Right ventricle myocardium inferior (tissue), 1 donor: ENCODE measurements at regions not wholly inside any gene's neighbourhood (a gene's known extent, or its start where the extent isn't known, plus 50 kb on each side); places are given as distances from the start of the nearest gene placed in this dataset.

Source experiments
- ATAC-seq: fragments of 200-7000 bp; cut with Tn5 transposase; one replicate; pipeline ENCODE4 v1.9.1; 2020; ENCODE audit warnings: mild to moderate bottlenecking, moderate library complexity
- DNase-seq: peaks from one replicate; pipeline ENCODE4 v3.0.0; 2021; ENCODE audit errors: missing footprints
- intact Hi-C: fragments of 100-400 bp; cut with DNase I; formaldehyde crosslinking; loops from one replicate; pipeline ENCODE4 v1.11.0; 2022
- donor health status: DM: no; HTN: yes; CAD: no; lungs with severe emphysema.

DNA sequence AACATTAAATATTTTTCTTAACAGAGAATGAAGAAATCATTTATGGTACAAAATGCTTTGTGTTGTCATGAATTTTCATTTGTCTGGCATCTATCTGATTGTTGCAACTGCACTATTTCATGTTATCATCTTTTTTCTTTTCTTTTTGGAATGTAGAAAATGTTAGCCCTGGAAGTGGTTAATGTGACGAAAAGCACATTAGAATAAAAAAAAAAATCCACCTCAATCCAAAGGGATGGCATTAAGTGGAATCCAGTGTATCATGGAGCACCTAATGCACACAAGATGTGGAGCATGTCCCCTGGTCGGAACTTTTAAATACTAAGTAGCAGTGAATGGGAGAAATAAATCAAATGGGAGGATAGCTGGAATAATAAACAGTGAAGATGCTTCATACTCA, 172.9 kb upstream of the MCHR2 start:
- intact Hi-C loops: no loop called here
- no peak for DNase-seq
- no peak for ATAC-seq

DNA sequence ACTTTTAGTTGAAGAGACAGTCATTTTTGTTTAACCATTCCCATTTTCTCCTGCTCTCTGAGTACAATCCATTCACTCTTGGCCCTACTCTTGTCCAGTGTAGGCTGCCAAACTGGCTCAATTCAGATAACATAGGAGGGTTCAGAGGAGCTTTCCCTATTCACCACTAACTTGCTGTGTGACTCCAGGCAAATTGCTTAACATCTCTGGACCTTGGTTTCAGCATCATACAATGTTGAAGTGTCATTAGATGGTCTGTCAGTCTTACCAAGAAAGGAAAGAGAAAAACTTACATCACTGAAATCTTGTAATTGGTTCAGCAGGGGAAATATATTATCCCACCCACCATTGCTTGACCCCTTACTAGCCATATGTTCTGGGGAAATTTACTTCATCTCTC, 171.4 kb upstream of the MCHR2 start:
- intact Hi-C loops: no loop called here
- no peak for ATAC-seq
- DNase-seq: no peak

DNA sequence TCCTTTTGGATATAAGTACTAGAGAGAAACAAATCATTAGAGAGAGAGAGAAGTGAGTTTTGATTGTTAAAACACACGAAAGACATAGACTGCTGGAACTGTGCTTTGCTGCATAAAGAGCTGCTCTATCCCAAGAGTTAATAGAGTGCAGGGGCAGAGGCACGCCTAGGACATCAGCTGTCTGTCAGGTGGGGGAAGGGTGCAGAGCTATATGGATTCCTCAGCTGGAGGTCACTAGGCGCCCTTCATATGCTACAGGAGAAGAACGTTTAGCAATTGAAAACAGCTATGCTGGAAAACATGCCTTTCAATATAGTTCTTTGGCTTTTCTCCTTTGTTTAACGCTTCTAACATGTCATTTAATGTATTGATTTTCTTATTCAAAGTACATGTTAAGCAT, 169.0 kb upstream of the MCHR2 start:
- intact Hi-C loops: no loop called here
- ATAC-seq: no peak
- no peak for DNase-seq

DNA sequence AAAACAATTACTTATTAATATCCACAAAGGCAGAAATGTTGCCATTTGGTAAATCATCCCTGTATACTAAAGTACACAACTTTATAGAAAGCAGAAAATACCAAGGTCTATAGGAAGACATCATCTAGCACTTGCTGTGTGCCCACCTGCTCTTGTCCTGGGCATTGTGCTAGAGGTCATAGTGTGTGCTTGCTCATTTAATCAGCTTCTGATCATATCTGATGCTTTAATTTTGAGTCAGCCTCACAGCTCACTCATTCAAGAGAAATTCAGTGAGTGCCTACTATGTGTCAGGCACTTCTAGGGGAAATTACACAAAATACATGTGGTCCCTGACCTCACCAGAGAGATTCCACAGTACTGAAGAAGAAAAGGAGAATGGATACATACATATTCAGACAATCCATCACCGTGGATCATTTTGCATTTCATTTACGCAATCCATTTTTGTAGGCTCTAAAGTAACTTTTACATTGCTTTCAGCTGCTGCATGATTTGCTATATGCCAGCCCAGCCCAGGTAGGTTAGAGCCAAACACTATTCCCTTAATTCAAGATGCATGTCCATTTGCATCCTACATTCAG, 167.9 kb upstream of the MCHR2 start:
- no peak for ATAC-seq
- intact Hi-C loops: no loop called here
- no peak for DNase-seq

DNA sequence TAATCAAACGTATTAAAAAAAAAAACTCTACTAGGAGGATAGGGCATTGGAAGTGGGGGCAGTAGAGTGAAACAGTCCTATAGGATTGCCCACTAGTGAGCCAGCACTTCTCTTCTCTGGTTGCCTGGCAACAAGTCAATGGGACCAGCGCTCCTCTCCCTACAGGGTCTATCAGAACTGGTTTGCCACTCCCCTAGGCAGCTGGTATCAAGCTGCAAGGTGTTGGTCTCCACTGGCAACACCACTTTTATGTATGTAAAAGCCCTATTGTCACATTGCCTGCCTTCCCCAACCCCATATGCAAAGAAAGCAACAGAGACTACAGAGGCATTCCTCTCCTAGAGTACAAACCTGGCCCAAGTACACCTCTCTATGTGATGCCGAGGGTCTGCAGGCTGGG, 166.9 kb upstream of the MCHR2 start:
- intact Hi-C loops: no loop called here
- no peak for ATAC-seq

DNA sequence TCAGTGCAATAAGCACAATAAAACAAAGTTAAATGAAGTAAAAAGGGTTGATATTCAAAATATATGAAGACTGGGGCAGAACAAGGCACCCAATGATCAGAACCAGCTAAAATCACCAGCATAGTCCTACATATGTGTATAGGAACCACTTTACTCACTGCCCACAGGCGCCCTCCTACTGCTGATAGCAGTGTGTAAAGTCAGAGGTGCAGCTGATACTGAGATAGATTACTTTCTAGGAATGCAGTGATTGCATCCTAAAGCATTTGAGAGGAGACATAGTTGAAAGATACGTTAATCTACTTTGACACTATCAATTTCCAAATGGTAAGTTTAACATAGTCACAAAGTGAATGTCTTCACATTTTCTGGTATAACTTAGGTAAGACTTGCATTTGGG, 161.1 kb upstream of the MCHR2 start:
- no peak for DNase-seq
- ATAC-seq: no peak
- intact Hi-C loops: no loop called here

More for the DNA sequence above, 166.9 kb upstream of the MCHR2 start:
- no peak for DNase-seq

DNA sequence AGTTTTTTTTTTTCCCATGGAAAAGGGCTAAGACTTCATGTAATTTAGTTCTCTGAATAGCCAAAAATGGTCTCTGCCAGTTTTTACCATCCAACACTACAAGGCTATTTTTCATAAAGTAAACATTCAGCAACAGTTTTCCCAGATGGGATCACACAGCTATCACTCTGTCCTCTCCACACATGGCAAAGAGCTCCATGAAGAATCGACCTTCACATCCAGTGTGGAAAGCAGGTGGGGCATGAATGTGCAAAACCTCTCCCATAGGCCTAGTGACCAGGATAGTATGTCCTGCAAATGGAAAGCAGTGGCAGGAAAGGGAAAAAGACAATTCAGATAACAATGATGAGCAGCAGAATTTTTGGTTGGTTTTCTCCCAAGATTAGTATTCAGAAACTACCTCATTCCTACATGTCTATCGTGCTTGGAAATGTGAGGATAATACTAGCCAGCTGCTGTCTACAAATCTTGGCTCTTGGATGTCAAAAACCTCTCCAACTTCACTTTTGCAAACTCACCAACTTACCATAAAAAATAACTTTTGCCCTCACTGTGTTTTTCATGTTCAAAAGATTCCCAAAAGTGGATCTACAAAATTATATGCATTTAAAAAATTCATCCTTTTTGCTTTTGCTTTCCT, 159.7 kb upstream of the MCHR2 start:
- DNase-seq (no peak), ATAC-seq (no peak)
- intact Hi-C loops: no loop called here

DNA sequence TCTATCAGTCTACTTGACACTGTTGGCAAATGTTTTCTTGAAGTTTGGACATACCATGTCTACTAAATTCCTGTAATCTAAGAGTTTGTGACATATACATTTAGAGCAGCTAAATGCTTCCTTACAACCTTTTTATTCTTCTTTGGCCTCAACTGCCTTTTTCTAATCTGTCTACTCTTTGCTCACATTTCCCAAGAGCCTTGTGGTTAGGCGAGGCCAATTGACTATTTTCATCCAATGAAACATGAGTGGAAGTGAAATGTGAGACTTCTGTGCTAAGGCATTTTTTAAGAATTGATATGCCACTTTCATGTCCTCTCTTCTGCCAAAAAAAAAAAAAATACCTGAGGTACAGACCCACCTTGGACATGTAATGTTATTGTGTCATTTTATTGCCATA, 158.2 kb upstream of the MCHR2 start:
- ATAC-seq: no peak
- intact Hi-C loops: no loop called here
- DNase-seq: no peak

DNA sequence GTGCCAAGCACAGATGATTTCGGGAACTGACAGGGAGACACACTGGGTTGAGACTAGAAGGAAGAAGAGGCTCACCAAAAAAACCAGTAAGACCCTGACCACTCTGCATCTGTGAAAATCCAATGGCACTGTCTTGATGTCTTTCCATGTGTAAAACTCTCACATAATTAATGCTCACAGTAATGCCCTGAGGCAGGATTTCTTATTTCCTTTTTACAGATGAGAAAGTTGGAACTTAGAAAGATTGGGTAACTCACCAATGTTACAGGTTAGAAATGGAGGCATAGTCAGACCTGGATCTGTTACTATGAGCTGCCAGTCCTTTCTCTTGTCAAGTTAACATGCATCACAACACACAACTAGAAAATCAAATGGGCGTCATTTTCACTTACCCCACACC, 151.0 kb upstream of the MCHR2 start:
- DNase-seq: no peak
- intact Hi-C loops: no loop called here
- ATAC-seq: no peak

DNA sequence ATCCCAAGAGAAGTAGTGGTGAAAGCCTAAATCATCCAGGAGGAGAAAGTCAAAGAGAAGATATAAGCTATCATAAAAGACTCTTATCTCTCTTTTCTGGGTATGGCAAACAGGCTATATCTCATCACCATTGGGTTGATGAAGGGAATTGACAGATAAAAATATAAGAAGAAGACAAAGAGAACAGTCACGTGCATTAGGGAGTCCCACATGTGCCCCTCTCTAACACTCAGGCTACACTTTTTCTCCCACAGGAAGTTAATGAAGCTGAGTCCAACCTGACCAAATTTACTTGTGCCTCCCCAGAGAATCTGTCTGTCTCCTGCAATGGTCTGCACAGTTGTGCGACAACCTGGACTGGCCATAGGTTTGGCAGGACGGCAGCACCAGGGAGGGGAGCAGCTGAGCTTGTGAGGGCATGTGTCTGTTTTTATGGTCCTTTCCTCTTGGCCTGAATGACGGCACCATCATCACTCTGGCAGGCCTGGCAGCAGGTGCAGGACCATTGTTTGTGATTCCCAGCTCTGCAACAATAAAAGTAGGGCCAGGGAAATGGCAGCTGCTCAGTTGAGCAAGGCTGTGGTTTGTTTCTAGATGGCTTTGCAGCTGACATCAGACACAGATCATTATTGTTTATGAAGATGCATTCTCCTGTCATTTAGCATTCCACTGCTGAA, 144.5 kb upstream of the MCHR2 start:
- ATAC-seq (no peak), DNase-seq (no peak)
- intact Hi-C loops: no loop called here

DNA sequence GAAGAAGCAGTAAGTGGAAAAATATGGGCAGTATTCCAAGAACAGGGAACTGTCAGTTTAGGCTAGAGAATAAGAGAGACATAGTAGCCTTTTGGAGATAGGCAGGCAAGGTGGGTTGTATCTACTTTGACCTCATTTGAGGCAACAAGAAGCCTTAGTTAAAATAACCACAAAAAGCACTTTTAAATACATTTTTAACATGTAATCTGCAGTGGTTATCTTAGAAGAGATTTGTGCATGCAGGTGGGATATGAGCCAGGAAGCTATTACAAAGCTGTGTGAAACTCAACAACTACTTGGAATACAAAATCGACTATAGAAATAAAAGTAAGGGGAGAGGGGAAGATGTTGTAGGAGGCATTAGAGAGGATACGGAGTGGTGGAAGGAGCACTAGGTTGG, 143.7 kb upstream of the MCHR2 start:
- ATAC-seq (no peak), DNase-seq (no peak)
- intact Hi-C loops: no loop called here

DNA sequence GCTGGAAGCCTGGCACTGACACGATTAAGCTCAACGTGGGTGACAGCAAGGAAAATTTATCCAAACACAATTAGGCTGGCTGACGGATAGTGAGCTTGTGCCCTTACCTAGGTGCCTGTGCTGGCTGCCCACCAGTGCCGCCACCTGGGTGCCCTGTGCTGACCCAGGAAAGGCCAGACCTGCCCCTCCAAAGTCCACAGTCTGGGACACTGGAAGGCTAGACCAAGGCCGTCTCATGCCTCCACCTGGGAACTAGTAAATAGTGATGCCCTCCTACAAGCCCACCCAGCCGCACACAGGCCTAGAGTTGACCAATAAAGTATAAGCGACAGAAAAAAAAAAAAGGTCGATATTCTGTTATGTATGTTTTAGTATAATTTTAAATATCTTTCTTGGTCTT, 142.6 kb upstream of the MCHR2 start:
- DNase-seq (no peak), ATAC-seq (no peak)
- intact Hi-C loops: no loop called here

DNA sequence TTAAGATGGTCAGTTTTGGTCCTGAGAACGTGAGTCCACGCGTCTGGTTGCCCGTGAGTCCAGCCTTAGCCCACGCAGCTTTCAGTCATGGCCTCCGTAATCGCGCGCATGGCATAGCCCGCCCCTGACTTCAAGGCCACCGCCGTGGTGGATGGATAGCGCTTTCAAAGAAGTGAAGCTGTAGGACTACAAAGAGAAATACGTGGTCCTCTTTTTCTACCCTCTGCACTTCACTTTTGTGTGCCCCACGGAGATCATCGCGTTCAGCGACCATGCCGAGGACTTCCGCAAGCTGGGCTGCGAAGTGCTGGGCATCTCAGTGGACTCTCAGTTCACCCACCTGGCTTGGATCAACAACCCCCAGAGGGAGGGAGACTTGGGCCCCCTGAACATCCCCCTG, 142.0 kb upstream of the MCHR2 start:
- no peak for ATAC-seq
- intact Hi-C loops: no loop called here

DNA sequence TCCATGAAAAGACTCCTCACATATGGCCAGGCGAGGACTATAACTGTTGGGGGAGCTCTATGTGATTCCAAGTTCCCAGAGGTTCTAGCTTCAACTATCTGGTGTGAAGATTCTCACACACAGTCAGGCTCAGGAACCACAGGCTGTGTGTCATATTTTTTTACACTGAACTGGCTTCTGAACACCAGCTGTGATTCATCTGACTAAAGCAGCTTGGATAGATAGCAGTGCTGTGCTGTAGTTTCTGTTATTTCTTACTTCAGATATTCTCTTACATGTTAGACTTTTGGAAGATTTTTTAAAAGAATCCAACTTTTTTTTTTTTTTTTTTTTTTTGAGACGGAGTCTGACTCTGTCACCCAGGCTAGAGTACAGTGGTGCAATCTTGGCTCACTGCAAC, 140.7 kb upstream of the MCHR2 start:
- intact Hi-C loops: no loop called here
- ATAC-seq (no peak), DNase-seq (no peak)

More for the DNA sequence above, 142.0 kb upstream of the MCHR2 start:
- no peak for DNase-seq

DNA sequence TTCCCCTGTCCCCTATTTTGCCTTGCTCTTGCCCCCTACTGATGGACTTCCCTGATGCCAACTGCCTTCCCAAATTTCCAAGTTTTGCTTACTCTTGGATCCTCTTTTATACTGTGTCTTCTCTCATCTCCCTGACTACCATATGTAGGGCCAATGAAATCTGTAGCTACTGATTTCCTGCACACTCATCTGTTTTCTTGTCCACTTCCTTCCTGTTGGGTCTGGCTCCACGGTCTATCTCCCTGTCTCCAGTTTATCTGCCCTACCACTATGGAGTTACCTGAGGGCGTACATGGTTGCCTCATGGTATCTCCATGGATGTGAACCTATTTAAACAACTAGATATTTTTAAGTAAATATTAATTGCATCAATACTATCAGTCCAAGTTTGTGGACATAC, 140.3 kb upstream of the MCHR2 start:
- DNase-seq (no peak), ATAC-seq (no peak)
- intact Hi-C loops: no loop called here

DNA sequence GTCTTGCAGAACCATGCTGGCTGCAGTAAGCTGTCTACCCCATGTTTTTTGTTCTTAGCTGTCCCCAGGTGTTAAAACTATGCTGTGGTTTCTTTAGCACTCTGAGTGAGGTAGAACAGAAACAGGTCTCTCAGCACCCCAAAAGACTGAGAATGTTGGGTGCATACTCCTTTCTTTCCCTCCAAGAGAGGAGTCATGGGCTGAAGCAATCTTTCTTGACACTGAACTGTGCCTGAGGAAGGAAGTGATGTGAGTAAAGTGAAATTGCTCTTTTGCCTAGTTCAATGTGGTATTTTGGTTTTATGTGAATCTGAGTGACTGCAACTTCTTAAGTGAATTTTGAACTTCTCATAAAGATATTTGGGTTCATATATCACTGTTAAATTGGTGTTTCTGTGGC, 138.0 kb upstream of the MCHR2 start:
- ATAC-seq (no peak), DNase-seq (no peak)
- intact Hi-C loops: no loop called here

DNA sequence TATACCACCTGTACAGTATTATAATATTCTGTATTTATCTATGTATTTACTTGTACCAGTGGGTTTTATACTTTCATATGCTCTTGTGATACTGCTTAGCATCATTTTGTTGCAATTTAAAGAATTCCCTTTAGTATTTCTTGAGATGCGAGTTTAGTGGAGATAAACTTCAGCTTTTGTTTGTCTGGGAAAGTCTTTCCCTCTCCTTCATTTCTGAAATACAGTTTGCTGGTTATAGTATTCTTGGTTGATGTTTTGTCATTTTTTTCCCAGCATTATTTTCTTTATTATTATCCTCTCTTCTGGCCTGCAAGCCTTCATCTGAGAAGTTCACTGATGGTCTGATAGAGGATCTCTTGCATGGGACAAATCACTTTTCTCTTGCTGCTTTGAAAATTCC, 136.6 kb upstream of the MCHR2 start:
- DNase-seq (no peak), ATAC-seq (no peak)
- intact Hi-C loops: no loop called here

DNA sequence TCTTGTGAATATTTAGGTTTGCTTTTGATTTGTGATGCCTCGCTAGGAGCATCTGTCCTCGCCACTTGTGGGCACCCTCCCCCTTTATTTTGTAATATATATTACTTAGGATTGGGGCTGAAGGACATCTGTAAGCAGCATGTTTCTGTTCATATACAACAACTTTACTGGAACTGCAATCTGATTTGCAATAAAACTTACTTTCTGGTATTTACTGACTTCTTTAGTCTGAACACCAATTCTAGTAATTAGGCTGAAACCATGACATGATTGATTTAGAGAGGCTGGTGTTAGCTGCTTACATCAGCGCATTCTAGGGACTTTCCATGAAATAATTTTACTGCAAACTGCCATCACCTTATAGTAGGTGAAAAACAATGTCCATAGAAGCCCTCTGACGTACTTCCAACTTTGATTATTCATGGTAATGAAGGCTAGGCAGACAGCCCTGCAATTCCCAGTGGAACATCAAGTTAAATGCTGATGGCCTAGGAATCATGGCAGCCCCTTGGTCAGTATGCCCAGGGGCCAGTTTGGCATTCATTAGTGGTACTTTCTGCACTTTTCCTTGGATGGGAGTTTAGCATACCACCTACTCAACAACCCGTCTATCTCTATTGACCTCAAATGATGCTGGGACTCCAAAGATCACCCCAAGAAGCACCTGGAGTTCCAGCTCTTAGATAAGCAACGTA, 132.9 kb upstream of the MCHR2 start:
- DNase-seq (no peak), ATAC-seq (no peak)
- intact Hi-C loops: no loop called here

DNA sequence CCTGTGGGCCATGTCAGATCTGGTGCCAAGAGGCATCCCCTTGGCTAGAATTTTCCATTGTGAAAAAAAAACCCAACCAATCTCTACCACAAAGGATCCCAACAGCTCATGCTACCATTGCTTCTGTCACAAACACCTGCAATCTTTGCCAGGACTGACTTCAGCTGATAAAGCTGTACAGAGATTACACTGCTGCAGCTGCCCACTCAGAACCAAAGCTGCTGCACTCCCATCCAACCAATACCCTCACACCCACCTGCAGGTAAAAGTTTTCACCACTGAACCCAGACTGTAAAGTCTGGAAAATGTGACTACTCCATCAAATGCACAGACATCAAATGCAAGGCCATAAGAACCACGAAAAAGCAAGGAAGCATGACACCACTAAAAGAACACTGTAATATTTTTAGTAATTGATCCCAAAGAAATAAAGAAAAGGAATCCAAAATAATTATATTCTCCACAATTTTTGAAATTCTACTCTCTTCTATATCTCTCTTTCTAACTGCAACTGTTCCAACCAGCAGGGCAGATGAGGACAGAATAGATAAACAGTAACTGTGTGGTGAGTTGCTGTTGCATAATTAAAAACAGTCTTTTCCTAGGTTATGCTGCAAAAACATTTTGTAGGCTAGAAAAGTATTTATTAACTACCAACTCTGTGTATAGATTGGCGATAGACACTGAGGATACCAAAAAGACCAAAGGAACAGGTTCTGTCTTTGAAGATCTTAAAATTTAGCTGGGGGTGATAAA, 128.0 kb upstream of the MCHR2 start:
- DNase-seq (no peak), ATAC-seq (no peak)
- intact Hi-C loops: no loop called here
